Tongue (tissue), 1 donor: ENCODE measurements at regions not wholly inside any gene's neighbourhood (a gene's known extent, or its start where the extent isn't known, plus 50 kb on each side); places are given as distances from the start of the nearest gene placed in this dataset.

Experiments
- DNase-seq: peaks from one replicate; pipeline ENCODE4 v3.0.0-alpha.2; 2015

DNA sequence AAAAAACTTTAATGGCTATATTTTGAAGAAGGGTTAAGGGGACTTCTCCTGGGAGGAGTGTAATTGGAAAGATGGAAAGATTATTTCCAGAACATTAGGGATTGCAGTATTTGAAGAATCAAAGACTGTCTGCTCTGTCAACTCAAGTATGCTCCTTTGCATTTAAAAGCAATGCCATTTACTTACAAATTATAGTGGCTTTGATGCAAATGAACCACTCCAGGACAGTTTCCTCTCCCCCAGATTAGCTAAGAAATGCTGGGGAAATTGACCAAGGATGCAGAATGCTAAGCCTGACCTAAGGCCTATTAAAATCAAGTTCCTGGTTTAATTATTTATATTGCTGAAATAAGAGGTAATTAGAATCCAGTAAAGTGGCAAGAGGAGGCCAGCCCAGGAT lies 110.5 kb upstream of the CAMK1G start:
- DNase-seq, result no peak

DNA sequence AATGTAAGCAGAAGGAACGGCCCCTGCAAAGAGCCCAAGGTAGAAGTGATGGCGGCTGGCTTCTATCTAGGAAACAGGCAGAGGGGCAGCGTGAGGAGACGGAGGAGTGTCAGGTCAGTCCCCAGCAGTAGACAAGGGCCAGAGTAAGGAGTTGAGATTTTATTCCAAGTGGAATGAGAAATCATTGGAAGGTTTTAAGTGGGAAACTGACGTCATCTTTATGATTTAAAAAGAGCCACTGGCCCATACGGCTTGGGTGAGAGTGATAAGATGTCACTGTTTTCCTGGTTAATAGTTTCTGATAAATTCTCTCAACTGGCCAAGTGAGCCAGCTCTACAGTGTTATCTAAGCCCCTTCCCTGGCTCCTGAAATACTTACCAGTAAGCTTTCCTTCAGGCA lies 103.2 kb upstream of the CAMK1G start:
- no peak for DNase-seq

GRCh38 chr1:209483691-209484090 lies 99.8 kb upstream of the CAMK1G start:
- DNase-seq, result no peak

DNA sequence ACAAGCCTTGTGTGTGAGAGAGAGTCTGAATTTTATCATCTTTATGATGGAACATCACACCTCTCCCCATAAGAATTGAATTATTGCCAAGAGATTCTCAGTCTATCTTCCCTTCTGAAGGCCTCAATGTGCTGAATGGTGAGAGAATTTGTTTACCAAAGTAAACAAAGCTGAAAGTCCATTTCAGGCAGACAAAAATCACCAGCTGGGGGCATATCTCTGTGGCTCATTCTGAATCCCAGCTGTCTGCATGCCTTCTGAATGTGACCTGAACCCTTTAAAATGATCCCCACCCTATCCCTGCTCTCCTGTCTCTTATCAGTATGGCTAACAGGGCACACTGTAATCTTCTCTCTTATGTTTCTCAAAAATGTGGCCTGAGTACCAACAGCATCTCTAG lies 99.1 kb upstream of the CAMK1G start:
- no peak for DNase-seq

DNA sequence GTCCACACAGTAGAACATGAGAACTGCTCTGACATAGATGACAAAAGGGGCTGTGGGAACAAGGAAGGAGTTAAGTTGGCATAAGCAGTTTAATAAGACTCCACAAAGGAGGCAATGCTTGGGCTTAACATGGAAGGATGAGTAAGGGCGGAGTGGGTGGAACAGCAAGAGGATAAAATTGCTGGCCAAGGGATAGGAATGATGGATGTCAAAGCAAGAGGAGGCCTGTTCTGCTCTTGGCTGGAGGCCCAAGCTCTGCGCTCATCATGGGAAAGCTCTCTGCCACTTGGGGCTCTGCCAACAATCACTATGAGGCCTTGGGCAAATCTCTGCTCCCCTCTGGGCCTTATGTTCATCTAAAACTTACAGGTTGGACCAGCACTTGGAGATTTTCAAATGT lies 98.3 kb upstream of the CAMK1G start:
- DNase-seq, result peak; percentile 67

DNA sequence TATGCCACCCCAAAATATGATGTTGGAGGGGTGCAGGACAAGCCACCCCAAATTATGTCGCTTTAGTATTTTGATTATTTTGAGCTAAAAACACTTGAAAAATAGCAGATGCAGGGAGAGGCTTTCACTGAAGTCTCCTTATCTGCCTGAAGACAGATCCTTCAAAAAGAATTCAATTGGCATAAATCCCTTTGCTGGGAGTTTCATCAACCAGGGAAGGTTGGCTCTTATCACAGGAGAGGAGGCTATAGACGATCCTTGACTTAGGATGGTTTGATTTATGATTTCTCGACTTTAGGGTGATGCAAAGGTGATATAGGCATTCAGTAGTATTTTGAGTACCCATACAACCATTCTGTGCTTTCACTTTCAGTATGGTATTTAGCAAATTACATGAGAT lies 97.8 kb upstream of the CAMK1G start:
- no peak for DNase-seq

GRCh38 chr1:209486861-209487593 lies 96.5 kb upstream of the CAMK1G start:
- DNase-seq, result no peak

- peak; percentile 19 for DNase-seq
Measured at GRCh38 chr1:209490013-209490412, 93.5 kb upstream of the CAMK1G start.

DNA sequence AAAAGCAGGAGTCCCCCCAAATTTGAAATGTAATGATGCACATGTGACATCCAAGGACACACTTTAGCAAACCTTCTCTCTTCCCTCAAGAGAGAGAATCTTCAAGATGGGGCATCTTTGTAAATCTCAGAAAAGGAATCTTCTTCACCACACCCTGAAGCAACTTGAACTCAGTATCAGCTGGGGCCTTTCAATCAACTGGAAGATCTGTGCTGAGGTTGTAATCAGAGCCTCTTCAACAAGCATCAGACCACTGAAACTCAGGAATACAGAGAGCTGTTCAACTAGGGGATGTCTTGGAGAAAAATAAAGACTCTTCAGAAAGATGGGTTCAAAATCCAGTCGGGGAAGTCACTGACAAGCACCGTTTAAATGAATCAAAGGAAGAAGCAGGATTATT lies 92.5 kb upstream of the CAMK1G start:
- DNase-seq, result peak; percentile 26

DNA sequence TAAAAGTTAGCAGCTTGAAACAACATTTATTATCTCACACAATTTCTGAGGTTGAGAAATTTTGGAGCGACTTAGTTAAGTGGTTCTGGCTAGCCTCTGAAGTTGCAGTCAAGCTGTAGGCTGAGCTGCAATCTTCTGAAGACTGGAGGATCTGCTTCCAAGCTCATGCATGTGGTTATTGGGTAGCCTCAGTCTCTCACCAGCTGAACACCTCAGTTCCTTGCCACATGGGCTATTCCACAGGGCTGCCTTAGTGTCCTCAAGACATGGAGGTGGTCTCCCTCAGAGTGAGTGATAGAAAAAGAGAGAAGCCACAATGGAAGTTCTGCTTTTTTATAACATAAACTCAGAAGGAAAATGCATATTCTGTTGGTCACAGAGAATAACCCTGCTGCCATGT lies 92.0 kb upstream of the CAMK1G start:
- no peak for DNase-seq

- no peak for DNase-seq
Measured at GRCh38 chr1:209491897-209492296, 91.6 kb upstream of the CAMK1G start.

DNA sequence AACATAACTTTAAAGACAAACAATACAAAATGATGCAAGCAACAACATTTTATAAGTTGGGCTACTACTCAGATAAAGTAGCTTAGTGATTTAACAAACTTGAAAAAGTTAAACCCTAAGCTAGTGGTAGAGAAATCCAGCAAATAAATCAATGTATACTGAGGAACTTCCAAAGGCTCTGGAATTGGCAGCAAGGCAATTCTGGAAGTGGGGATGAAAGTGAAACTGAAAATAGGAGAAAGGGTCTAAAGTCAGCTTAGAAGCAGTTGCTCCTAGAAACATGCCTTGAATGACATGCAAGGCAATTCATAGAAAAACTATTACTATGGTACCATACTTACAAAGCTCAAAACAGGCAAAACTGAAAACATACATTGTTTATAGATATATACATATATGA lies 90.0 kb upstream of the CAMK1G start:
- peak; percentile 15 for DNase-seq

DNA sequence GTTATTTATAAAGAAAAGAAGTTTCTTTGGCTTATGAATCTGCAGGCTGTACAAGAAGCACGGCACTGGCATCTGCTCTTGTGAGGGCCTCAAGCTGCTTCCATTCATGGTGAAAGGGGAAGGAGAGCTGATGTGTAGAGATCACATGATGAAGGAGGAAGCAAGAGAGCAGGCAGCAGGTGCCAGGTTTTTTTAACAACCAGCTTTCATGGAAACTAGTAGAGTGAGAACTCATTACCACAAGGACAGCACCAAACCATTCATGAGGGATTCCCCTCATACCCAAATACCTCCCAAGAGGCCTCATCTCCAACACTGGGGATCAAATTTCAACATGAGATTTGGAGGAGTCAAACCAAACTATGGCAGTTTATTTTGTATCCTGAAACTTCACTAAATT lies 85.8 kb upstream of the CAMK1G start:
- DNase-seq, result no peak

DNA sequence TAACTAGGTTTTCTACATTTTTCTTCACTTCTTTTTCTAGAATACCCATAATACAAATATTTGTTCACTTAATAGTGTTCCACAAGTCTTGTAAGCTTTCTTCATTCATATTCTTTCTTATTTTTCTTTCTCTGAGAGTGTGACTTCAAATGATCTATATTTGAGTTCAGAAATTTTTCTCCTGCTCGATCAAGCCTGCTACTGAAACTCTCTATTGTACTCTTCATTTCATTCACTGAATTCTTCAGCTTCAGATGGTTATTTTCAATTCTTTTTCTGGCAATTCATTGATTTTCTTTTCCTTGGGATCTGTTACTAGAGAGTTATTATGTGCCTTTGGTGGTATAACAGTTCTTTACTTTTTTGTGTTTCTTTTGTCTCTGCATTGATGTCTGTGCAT lies 82.5 kb upstream of the CAMK1G start:
- no peak for DNase-seq

- no peak for DNase-seq
Measured at GRCh38 chr1:209503196-209503595, 80.3 kb upstream of the CAMK1G start.

GRCh38 chr1:209504571-209504970 lies 78.9 kb upstream of the CAMK1G start:
- no peak for DNase-seq

GRCh38 chr1:209505044-209505443 lies 78.5 kb upstream of the CAMK1G start:
- DNase-seq, result no peak

- DNase-seq, result no peak
Measured at GRCh38 chr1:209506101-209506500, 77.4 kb upstream of the CAMK1G start.

GRCh38 chr1:209509039-209509438 lies 74.5 kb upstream of the CAMK1G start:
- no peak for DNase-seq

DNA sequence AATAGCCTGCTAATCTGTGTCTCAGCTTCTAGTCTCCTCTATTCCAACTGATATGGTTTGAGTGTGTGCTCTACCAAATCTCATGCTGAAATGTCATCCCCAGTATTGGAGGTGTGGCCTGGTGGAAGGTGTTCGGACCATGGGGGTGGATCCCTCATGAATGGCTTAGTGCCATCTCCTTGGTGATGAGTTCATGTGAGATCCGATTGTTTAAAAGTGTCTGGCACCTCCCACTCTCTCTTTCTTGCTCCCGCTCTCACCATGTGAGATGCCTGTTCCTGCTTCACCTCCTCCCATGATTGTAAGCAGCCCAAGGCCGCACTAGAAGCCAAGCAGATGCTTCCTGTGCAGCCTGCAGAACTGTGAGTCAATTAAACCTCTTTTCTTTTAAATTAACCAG lies 73.5 kb upstream of the CAMK1G start:
- no peak for DNase-seq

DNA sequence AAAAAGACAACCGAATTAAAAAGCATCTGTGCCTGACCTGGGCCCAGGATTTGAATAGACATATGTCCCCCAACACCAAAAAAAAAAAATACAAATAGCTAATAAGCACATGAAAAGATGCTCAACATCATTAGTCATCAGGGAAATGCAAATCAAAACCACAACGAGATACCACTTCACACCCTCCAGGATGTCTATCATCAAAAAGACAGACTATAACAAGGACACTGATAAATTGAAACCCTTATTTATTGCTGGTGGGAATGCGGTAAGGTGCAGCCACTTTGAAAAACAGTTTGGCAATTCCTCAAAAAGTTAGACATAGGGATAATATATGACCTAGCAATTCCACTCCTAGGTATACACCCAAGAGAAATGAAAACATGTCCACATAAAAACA lies 72.3 kb upstream of the CAMK1G start:
- no peak for DNase-seq

DNA sequence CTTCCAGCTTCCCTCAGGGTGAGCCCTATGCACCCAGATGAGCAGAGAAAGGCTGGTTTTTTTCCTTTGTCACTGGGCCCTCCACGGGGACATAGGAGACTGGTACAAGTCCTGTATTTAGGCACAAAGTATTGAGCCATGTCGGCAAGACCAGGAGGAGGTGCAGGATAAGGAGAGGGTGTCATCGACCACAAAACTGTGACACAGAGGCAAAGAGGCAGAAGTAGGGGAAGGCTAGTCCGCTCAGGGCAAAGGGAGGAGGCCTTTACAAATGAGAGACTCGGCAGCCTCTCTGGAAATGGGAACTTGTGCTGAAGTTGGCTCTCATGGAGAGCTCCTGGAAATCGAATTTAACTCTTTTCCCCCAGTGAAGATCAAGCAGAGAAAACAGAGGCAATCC lies 70.7 kb upstream of the CAMK1G start:
- DNase-seq, result no peak

DNA sequence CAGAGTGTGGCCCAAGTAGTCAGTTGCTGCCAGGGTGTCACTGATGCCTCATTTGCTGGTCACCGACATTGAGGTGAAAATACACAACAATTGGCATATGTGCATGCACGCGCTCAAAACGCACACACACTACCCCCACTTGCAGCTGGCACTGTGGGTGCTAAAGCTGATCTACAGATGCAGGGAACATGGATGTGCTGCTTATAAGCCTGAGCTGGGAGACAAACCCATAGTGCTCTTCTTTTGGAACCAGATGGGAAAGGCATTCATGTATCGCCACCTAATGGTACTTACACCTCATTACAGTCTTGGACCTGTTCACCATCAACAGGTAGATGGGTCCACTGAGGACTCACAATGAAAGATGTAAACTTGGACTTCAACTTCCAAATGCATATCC lies 70.3 kb upstream of the CAMK1G start:
- peak; percentile 25 for DNase-seq

DNA sequence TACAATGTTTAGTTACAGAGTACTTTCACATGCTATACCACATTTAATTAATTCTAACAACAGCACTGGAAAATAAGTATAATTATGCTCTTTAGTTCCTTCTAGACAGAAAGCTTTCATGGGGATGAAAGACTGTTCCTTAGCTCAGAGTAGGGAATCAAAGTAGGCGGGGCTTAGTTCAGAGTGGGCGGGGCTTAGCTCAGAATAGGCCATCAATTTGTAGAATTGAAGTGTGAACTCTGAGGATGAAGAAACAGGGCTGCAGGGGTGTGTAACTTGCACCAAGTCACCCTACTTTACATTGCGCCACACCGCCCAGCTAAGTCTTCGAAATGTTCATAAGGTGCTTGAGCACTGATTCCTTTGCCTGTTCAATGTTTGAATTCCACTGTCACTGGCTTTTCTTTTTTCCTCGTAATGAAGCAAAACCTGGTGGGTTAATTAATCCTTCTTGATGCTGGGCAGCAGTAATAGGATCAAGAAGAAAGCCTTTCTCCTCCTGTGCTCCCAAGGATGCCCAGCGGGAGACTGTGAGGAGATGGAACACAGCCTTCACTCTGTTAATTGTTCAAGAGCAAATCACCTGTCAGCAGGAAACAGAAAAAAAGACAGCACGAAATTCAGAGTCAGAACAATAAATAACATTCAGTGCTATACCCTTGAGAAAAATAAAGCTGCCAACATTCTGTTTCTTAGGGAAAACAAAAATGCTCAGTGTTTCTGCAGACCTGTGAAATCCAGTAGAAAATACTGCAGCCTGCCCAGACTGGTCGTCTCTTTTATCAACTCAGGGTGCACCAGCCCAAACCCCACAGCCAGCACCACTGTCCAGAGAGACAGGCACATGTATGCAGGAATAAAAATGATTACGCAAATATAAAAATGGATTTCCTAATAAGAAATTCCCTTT lies 66.5 kb upstream of the CAMK1G start:
- no peak for DNase-seq
